Esophagus (tissue), 2 donors: ENCODE measurements at regions not wholly inside any gene's neighbourhood (a gene's known extent, or its start where the extent isn't known, plus 50 kb on each side); places are given as distances from the start of the nearest gene placed in this dataset.
A peak's percentile ranks its signal among the peaks of the same experiment; 100 is the strongest.

ENCODE experiments used
- H3K27ac ChIP-seq, 2 donors: one replicate each; pipeline ENCODE4 v1.5.1; 2013; ENCODE audit warnings: low read depth in 2 of 2, mild to moderate bottlenecking in 2 of 2, inconsistent platforms in 1 of 2, low read length in 1 of 2, moderate library complexity in 1 of 2
- H3K27me3 ChIP-seq, 2 donors: one replicate each; pipeline ENCODE4 v1.6.1; 2013; ENCODE audit warnings: low read length in 2 of 2, control low read depth in 1 of 2, mild to moderate bottlenecking in 1 of 2; ENCODE audit not compliant: insufficient read depth in 2 of 2, control insufficient read depth in 1 of 2
- H3K36me3 ChIP-seq, 2 donors: one replicate each; pipeline ENCODE4 v1.6.1; 2013; ENCODE audit warnings: low read length in 1 of 2; ENCODE audit not compliant: control insufficient read depth in 2 of 2, insufficient read depth in 2 of 2
- H3K4me1 ChIP-seq, 2 donors: one replicate each; pipeline ENCODE4 v1.6.1; 2013; ENCODE audit warnings: low read length in 1 of 2; ENCODE audit not compliant: control insufficient read depth in 2 of 2, insufficient read depth in 2 of 2
- H3K4me3 ChIP-seq, 2 donors: one replicate each; pipeline ENCODE4 v1.5.1; 2013; ENCODE audit warnings: low read length in 2 of 2, mild to moderate bottlenecking in 2 of 2, low read depth in 1 of 2, moderate library complexity in 1 of 2
- H3K9me3 ChIP-seq, 2 donors: one replicate each; pipeline ENCODE4 v1.6.1; 2013; ENCODE audit warnings: mild to moderate bottlenecking in 2 of 2, low read depth in 1 of 2, low read length in 1 of 2, moderate library complexity in 1 of 2; ENCODE audit not compliant: control insufficient read depth in 2 of 2, insufficient read depth in 1 of 2
- WGBS, 2 donors: extraction: QIAGEN DNeasy Blood & Tissue Kit; methylation state at CpG; one replicate each; pipeline ENCODE4 v1.1.7; 2013; 5-methylcytosine and 5-hydroxymethylcytosine counted together
- donor health status: healthy with polysubstance abuse.
- donor health status: Bipolar disorder and iron deficiency.

- Histone ChIP-seq H3K27me3 (no peaks in the 10 kb centered on the region), H3K4me1 (peaks cover 2 to 10% of the 10 kb centered on the region in 2 donors), H3K4me3 (no peak overlapping the region), H3K36me3 (no peaks in the 10 kb centered on the region), H3K27ac (no peak overlapping the region), H3K9me3 (no peaks in the 10 kb centered on the region)
- 92 to 95% methylated on average over 16 of the region's 16 CpGs for WGBS, 2 donors
Observed at GRCh38 chr6:168161371-168161750, 82.3 kb upstream of the FRMD1 start.

- H3K4me1 ChIP-seq, result peaks cover 2 to 10% of the 10 kb centered on the region in 2 donors
- no peaks in the 10 kb centered on the region for H3K36me3 ChIP-seq
- no peak overlapping the region for H3K4me3 ChIP-seq
- WGBS, 2 donors, result 94 to 95% methylated on average over 25 of the region's 25 CpGs
- no peak overlapping the region for H3K27ac ChIP-seq
- no peaks in the 10 kb centered on the region for H3K27me3 ChIP-seq
- no peaks in the 10 kb centered on the region for H3K9me3 ChIP-seq
Observed at GRCh38 chr6:168160506-168161370, 81.7 kb upstream of the FRMD1 start.

DNA sequence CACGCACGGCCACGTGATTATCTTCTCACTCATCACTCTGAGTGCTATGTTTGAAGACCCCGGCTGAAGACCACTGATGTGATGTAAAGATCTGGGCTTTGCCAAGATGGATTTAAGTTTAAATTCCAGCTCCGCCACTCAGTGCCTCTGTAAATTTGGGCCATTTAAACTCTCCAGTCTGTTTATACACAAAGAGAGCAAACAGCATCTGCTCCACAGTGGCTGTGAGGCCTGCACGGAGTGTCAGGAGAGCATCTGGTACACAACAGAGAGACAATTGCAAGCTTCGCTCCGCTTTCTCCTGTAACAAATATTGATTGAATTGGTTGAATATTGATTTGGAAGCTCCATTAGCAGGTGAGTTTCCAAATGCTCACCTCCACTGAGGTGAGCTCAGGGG lies 80.5 kb upstream of the FRMD1 start:
- WGBS, 2 donors, result 91 to 92% methylated on average over 8 of the region's 8 CpGs
- no peaks in the 10 kb centered on the region for H3K36me3 ChIP-seq
- H3K4me1 ChIP-seq, result peaks cover 2 to 12% of the 10 kb centered on the region in 2 donors
- no peak overlapping the region for H3K4me3 ChIP-seq
- no peaks in the 10 kb centered on the region for H3K9me3 ChIP-seq
- no peak overlapping the region for H3K27ac ChIP-seq
- H3K27me3 ChIP-seq, result no peaks in the 10 kb centered on the region

DNA sequence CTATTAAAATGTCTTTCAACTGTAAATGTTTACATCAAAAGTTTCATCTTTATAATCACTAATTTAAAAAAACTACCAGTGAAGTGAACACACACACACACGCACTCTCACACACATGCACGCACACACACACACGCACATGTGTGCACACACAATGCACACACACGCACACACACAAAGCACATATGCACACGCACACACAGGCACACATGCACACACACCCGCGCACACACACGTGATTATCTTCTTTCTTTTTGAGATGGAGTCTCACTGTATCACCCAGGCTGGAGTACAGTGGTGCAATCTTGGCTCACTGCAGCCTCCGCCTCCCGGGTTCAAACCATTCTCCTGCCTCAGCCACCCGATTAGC lies 80.0 kb upstream of the FRMD1 start:
- no peak overlapping the region for H3K27ac ChIP-seq
- no peaks in the 10 kb centered on the region for H3K36me3 ChIP-seq
- 93 to 94% methylated on average over 11 of the region's 11 CpGs for WGBS, 2 donors
- no peaks in the 10 kb centered on the region for H3K9me3 ChIP-seq
- no peak overlapping the region for H3K4me3 ChIP-seq
- H3K4me1 ChIP-seq, result peaks cover 2 to 12% of the 10 kb centered on the region in 2 donors
- no peaks in the 10 kb centered on the region for H3K27me3 ChIP-seq

- Histone ChIP-seq H3K36me3 (no peaks in the 10 kb centered on the region), H3K27ac (peak overlapping the region in 1 of 2 donors; percentile 5), H3K4me3 (no peak overlapping the region), H3K27me3 (no peaks in the 10 kb centered on the region), H3K9me3 (no peaks in the 10 kb centered on the region), H3K4me1 (peaks cover 2 to 12% of the 10 kb centered on the region in 2 donors)
- WGBS, 2 donors, result 30 to 33% methylated on average over 19 of the region's 19 CpGs
Observed at GRCh38 chr6:168158213-168158979, 79.4 kb upstream of the FRMD1 start.

DNA sequence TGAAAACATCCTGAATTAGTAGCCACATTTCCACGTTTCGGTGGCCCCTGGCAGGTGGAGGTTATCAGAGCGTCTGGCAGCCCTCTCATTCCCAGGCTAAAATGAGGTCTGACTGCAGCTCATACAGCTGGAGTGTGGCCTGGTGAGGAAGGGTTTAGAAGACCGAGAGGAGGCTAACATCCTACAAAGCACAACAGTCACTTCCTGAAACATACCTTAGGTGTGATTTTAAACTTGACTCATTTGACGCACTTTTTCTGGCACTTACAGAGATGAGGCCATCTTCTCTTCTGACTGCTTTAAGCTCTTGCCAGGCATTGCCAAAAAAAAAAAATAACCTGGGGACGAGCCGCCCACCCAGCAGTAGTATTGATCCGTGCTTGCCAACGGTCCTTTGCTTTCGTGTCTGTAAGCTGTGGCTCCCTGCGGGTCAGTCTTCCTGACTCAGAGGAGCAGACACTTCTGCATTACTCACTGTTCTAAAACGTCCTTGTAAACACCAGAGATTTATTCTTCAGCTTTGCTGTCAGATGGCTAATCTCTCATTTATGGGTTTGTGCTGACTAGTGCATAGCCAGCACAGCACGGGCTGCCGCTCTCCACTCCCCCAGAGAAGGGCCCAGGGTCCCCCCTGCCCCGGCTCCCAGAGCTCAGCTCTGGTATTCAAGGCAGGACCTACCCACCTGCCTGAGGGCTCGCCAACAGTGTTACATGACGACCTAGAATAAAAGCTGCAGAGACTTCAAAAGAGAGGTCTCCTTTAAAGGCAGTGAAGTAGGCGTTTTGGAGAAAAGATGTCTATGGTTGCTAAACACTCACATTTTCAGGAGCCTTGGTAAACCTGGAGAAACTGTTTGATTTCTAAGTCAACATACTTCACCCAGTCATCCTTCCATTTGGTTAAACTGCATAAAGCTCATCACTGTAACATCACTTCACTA lies 78.5 kb upstream of the FRMD1 start:
- peak overlapping the region; percentile 12 to 53 for H3K27ac ChIP-seq
- H3K27me3 ChIP-seq, result no peaks in the 10 kb centered on the region
- H3K4me1 ChIP-seq, result peaks cover 2 to 12% of the 10 kb centered on the region in 2 donors
- H3K36me3 ChIP-seq, result no peaks in the 10 kb centered on the region
- H3K4me3 ChIP-seq, result no peak overlapping the region
- 22 to 43% methylated on average over 18 of the region's 18 CpGs for WGBS, 2 donors
- no peaks in the 10 kb centered on the region for H3K9me3 ChIP-seq

DNA sequence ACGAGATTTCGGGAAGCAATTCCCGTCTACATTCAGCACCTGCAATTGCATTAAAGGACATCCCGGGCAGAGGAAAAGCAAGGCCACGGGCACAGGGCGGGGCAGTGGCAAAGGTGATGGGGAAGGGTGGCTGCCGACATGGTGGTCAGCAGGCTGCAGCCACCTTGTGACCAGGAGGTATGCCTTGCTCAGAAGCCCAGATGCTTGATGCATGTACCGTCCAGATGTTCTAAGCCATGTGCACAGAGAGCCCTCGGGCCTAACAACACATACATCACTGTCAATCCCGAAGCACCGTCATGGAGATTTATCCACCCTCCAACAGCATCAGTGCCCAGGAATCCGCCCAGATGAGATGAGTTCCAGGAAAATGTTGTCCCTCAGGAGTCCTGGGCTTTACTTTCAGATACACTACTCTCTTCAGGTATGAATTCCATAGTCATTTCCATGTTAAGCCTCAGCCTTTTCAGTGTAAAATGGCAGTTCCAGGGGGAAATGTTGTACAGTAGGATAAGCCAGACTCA lies 77.8 kb upstream of the FRMD1 start:
- no peaks in the 10 kb centered on the region for H3K36me3 ChIP-seq
- H3K27ac ChIP-seq, result no peak overlapping the region
- 77 to 84% methylated on average over 12 of the region's 12 CpGs for whole genome bisulfite sequencing, 2 donors
- H3K4me1 ChIP-seq, result peaks cover 2 to 12% of the 10 kb centered on the region in 2 donors
- H3K27me3 ChIP-seq, result no peaks in the 10 kb centered on the region
- H3K9me3 ChIP-seq, result no peaks in the 10 kb centered on the region
- H3K4me3 ChIP-seq, result no peak overlapping the region

DNA sequence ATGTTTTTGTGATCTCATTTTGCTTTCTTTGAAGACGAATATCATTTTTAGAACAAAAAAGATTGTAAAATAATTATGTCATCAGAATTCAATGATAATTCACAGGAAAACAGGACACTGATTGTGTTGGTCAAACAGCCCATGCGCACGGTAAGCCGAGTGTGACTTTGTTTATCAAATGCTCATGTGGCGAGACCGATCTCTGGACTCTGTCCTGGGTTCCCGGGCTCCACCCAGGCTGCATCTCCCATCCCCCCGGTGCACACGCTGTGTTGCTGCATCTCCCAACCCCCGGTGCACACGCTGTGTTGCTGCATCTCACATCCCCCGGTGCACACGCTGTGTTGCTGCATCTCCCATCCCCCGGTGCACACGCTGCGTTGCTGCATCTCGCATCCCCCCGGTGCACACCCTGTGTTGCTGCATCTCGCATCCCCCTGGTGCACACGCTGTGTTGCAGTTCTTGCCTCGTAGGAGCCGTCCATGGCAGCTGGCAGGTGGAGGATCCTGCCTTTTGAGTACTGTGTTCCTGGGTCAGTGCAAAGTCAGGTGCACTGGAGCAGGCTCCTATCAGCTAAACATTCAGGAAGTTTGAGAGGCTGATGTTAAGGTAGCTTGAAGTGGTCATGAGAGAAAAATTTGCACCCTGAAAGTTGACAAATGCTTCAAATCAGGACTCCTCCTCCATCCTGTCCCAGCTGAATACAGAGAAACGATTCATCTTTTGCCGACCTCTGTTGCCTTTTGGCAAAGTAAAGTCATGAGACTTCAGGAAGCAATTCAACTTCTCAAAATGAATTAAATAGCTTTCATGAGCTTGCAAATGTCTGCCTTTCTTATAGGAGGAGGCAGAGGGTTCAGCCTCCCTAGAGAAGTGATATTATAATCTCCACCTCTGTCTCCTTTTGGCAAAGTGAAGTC lies 77.1 kb upstream of the FRMD1 start:
- Histone ChIP-seq H3K36me3 (no peaks in the 10 kb centered on the region), H3K27ac (no peak overlapping the region), H3K27me3 (no peaks in the 10 kb centered on the region), H3K4me3 (no peak overlapping the region), H3K4me1 (peaks cover 2 to 12% of the 10 kb centered on the region in 2 donors), H3K9me3 (no peaks in the 10 kb centered on the region)
- 76 to 87% methylated on average over 24 of the region's 24 CpGs for WGBS, 2 donors
